CD4-positive, alpha-beta T cell treated with Interleukin-12 subunit alpha and Interleukin-12 subunit beta, for 1 hour (primary cell): ENCODE measurements at regions not wholly inside any gene's neighbourhood (a gene's known extent, or its start where the extent isn't known, plus 50 kb on each side); places are given as distances from the start of the nearest gene placed in this dataset.

ENCODE experiments used
- DNase-seq: peaks from one replicate; pipeline ENCODE4 v3.0.0-alpha.2; 2020

DNA sequence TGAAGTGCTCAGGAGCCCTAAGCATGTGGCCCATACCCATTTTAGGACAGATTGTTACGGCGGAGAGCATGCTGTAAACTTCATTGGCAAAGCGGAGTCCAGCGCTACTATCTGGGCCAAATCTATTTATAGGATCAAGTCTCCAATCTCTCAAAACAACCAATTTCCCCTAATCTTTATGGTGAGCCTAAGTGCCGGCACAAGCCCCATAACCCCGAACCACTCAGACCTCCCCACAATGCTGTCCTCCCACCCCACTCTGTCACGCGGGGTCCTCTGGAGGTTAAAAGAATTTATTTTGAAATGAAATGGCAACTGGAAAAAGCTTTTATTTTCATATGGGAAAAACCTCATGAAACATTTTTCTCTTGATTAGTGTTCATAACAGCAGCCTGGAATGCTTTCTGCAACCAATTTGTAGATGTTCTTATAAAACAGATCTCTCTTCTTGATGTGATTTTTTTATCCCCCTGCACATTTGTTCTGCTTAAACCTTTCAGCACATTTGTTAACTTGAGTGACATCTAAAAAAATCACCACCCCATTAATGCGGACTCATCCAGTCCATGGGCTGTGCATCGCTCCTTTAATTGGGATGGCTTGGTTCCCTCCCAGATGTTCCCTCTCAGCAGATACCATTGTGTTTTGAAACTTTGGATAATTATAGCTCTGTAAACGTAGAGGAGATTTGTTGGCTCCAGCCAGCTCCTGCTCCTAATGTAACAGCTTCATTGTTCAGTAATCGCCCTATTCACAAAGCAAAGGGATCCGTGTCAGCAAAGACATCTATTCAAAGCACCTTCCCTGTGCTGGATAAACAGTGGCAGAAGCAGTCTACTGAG is 323.6 kb downstream of the CD83 start:
- no peak for DNase-seq

DNA sequence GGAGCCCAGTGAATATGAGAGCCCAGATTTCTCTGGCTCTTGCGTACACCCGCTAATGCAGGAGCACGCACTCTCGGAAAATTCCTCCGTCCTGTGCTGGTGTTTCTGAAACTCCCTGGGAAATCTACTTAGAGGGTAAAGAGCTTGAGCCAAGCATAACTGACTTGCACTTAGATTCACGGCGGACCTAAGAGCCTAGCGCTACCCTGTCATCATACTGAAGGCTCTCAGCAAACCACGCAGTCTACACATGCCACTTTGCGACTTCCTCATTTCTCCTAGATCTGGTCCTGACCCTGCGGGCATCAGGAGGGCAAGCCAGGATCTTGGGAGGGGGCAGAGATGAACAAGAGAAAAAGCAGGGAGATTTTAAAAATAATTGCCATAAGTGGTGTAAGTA is 324.7 kb downstream of the CD83 start:
- DNase-seq, result no peak

DNA sequence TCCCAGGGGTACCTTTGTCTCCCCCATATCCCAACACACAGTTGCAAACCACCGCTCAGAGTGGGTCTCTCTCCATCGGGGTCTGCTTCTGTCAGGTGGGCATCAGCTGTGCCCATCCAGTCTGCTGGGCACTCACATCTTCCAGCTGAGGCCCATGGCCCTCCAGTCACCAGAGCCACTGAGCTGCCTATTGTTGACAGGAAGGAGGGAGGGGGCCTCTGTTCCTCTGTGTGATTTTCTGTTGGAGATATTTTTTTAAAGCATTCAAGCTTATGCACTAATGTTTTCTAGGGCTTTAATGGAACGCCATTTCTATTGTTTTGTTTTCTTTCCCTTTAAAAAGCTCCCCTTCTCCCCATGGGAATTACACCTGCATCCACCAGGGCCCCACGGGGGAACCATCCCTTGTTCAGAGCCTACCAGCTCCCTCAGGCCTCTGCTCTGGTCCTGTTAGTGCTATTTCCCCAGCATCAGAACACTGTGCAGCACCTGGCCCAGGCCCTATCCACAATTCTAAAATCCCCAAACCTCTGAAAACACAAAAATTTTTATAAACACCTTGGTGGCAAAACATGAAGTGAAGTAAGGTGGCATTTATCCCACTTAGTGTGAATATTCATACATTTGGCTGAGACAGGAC is 326.2 kb downstream of the CD83 start:
- DNase-seq, result no peak

DNA sequence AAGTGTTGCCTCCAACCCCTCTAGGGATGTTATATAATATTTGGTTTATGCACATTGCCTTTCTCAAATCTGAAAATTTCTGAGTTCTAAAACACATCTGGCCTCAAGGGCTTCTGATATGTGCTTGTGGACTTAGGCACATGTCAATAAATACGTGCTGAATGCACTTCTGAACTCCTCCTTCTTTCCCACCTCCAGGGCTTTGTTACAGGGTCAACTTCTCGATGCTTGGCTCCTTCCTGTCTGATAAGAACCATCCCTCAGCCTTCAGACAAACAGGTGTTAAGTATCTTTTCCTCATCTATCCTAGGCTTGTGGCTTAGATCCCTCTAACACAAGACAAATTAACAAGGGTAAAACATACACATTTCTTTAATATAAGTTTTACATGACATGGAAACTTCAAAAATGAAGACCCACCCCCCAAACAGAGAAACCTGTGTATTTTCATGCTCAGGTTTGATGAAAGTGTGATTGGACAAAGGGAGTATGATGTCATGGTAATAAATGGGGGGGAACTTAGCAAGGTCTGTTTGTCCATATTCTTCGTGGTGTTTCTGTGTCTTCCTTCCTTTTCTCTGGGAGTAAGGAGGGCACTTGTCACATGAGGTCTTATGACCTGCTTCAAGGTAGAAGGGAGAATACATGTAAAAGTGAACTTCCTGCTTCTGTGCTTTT is 326.9 kb downstream of the CD83 start:
- DNase-seq, result no peak

DNA sequence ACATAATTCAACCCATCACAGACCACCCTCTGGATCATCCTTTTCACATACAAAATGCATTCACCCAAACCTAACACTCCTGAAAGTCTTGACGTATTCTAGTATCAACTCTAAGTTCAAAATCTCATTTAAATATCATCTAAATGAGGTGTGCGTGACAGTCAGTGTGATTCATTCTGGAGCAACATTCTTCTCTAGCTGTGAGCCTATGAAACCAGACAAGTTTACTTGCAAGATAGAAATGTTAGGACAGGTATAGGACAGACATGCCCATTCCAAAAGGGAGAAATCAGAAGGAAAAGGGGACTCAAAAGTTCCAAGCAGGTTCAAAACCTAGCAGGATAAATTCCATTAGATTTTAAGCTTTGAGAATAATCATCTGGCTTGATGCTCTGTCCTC is 329.7 kb downstream of the CD83 start:
- no peak for DNase-seq

DNA sequence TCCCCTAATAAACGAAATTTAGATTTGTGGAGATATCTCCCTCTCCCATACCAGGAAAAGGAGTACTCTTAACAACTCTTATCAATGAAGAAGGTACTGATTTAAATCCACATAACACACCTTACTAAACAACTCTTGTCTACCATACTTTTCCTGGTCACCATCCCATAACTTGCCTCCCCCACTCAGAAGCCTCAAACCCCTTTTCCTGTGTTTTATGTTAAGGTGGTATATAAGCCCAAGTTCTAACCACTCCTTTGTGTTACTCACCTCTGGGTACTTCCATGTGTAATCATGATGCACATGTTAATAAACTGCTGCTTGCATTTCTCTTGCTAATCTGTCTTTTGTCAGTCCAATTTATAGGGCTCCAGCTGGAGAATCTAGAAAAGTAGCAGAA is 330.7 kb downstream of the CD83 start:
- DNase-seq, result no peak

GRCh38 chr6:14450133-14450504 is 332.5 kb downstream of the CD83 start:
- DNase-seq, result no peak

DNA sequence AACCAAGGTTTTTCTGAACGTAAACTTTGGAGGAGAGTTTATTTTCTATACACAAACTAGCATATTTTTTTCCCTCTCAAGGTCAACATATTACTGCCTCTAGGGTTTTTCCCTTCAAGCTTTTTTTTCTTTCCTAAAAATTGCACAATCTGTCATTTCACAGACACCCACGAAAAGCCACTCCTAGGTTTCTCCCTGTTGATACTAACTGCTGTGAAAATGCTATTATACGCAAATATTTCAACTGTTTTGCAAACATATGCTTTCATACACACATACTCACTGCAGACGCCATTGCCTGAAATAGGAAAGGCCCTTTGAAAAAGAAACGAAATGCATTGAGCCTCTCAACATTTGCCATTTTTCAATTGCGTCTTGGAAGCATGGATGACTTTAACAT is 333.0 kb downstream of the CD83 start:
- no peak for DNase-seq

DNA sequence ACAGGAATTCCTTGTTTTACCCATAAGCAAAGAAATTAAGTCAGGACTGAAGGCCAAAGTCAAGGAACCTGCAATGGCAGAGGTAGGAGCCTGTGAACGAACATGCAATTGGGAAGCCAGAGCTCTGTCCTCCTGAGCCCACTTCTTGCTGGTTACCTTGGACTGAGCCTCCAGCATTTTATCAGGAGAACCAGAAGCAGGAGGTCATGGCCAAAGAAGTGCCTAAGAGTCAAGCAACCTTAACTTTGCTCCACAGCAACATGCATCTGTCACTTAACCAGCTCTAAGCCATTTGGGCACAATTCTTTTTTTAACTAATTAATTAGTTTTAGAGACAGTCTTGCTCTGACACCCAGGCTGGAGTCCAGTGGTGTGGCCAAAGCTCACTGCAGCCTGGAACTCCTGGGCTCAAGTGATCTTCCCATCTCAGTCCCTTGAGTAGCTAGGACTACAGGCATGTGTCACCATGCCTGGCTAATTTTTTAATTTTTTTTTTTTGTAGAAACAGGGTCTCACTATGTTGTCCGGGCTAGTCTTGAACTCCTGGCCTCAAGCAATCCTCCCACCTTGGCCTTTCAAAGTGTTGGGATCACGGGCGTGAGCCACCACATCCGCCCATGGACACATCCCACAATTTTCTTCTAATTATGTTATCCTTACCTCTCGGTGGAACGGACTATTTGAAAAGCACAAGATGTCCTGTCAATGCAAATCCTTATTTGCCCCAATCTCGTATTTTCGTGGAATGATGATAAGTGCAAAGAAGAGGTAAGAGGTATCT is 334.2 kb downstream of the CD83 start:
- no peak for DNase-seq

DNA sequence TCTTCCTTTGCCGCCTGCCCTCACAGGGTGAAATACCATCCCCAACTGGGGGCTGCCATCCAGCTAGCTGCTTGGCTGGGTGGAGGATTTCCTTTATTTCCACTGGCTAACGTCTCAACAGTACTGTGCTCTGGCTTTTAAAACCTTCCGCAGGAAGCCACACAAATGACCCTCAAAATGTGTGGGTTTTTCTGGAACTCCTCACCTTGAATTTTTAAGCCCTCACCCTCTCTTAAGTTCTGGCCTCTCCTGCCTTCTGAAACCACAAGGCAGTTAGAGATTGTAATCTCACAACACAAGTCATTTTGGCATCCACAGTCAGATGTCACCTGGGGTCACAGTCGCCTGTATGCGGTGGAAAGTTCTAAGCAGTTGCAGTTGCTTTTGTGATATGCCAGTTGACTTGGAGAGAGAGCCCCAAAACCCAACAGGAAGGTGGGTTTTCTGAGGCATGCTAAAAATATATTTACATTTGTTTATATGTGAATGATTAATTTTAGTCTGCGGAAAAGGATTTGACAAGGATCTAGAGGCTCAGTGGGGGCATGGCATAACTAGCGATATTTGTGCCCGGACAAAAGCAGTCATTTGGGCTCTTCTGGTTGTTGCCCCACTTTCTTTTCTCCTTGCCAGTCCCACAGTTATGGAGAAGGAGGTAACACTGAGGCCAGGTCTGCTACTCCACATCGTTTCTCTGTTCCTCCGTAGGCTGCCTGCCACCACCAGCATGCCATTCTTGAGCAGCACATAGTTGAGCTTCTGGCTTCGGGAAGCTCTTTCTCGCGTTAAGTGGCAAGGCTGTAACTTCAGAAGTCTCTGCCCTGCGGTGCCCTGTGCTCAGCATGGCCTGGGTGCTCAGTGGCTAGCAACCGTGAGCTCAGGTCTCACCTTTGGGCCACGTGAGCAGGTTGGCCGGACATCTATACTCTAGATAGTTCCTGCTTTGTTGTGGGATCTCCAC is 335.3 kb downstream of the CD83 start:
- peak; percentile 38 for DNase-seq

DNA sequence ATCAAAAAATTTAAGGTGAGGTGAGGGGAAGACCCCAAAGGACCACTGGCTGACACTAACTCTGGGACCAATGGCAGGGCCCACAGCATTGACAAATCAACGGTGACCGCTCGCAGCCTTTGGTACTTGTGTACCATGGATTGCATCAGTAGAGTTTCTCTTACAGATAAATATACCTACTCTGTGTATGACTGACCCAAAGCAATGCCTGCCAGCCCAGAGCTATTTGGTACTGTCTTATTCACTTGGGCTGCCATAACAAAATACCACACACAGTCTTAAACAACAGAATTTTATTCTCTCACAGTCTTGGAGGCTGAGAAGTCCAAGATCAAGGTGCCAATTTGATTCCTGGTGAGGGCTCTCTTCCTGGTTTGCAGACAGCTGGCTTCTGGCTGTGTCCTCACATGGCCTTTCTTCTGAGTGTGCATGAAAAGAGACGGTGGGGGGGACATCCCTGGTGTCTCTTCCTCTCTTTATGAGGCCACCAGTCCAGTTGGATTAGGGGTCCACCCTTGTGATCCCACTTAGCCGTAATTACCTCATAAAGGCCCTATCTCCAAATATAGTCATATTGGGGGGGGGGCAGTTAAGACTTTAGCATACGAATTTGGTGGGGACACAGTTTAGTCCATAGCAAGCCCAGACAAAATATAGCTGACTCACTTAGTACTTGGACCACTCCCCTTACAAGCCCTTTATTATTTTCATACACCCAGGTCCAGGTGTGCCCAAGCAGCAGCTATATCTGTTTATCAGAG is 336.3 kb downstream of the CD83 start:
- no peak for DNase-seq

DNA sequence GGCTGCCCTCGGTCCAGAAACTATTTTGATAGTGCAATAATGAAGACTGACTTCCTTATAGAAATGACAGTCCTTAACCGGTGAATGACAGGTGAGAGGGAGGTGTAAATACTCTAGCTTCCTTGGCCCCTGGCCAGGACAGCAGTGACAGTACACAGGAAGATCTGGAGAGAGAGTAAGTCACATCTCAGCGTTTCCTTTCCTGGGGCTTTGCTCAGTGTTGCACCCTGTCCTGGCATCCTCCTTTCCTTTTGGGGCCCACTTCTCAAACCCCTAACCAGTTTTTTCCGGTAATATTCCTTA is 336.9 kb downstream of the CD83 start:
- peak; percentile 10 for DNase-seq

DNA sequence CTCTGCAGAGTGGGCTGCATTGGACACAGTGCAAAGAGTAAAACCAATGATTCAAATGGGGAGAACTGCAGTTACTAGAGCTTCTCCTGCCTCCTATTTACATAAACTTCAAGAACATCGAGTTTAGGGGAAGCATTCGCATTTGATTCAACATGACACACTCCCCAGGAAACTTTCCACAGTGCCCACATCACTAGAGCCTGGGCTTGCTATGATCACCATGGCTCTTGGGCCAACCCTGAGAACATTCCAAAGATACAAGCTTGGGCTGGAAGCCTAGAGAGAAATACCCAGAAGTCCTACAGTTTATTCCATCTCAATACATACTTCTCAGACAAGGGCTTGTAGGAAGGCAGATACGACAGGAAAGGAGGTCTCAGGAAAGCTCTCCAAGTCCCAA is 337.9 kb downstream of the CD83 start:
- no peak for DNase-seq

DNA sequence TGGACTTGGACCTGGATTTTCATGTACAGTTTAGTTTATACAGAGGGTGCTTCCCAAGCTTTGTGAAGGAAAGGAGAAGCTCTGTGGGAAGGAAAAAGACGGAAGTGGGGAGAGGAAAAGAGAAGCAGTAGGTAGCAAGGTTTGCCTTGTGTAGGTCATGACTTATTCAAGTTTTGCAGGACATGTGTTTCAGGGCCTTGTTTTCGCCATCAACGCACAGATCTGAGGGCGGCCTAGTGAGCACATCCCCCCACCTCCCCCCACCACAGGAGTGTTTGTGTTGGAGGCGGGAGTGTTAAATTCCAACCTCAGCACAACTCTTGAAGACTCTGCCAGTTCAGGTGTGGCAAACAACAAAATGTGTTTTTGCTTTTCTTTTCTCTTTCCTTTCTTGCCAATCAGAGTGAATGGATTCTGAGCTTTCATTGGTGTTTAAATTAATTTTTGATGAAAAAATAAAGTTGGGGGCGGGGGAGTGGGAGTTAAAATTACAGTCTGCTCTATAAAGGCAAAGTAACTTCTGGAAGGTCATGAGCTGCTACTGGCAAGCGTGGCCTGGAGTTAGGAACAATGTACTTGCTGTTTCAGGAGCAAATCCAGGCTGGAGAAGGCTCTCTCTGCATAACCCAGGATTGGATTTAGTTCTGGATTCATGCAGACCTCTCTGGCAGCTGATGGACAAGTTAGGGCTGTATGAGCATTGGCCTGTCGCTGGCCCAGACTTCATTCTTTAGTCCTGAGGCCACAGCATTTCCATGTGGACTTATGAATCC is 338.5 kb downstream of the CD83 start:
- no peak for DNase-seq

DNA sequence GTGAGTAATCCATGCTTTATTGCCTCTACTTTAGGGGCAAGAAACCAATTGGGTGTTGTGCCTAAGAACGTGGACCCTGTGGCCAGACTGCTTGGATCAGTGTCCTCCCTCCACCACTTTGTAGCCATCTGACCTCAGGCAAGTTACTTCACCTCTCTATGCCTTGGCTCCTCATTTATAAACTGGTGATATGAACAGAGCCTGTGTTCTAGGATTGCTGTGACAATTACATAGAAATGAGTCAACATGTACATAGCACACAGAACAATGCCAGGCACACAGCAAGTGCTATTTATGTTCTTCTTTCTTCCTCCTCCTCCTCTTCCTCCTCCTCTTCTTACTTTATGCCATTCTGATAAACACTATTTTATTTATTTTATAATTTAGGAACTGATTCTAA is 339.4 kb downstream of the CD83 start:
- no peak for DNase-seq

DNA sequence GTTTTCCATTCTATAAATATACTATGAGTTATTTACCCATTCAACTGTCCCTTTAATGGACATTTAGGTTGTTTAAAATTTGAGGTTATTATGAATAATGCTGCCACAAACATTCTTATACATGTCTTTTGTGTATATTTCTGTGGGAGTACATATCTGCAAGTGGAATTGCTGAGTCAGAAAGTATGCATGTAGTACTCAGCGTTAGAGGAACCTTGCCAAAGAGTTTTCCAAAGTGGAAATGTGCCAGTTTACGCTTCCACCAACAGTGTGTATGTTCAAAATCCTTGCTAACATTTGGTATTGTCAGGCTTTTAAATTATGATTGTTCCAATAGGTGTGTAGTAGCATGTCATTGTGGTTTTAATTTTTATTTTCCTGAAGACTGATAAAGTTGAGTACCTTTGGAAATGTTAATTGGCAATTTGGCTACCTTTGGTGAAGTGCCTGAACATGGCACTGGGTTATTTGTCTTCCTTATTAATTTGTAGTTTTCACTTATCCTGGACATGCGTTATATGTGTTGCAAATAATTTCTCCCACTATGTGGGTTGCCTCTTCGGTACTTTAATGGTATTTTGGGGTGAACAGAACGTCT is 341.2 kb downstream of the CD83 start:
- DNase-seq, result no peak

DNA sequence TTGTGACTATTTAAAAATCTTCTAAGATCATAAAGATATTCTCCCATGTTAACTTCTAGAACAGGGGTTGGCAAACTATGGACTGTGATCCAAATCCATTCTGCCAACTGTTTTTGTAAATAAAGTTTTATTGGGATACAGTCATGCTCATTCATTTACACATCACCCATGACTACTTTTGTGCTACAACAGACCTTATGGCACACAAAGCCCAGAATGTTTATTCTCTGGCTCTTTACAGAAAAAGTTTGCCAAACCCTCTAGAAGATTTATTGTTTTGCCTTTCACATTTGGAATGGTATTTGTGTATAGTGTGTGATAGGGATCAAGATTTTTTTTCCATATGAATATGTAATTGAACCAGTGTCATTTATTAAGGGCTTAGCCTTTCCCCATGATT is 341.7 kb downstream of the CD83 start:
- no peak for DNase-seq

DNA sequence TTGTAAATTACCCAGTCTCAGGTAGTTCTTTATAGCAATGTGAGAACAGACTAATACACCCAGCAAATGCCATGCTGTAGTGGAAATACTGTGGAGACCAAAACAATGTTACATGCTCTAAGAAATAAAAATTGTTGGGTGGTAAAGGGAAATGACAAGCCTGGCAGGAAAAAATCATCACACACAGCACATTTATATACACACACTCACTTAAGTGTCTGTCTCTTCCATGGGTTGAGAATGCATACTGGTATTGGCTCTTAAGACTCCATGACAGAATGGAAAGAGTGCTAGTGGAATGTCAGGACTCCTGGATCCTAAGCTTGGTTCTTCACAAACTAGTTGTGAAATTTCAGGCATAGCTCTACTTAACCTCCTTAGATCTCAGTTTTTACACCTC is 343.0 kb downstream of the CD83 start:
- DNase-seq, result no peak

GRCh38 chr6:14462135-14462534 is 344.6 kb downstream of the CD83 start:
- no peak for DNase-seq

- no peak for DNase-seq
Observed at GRCh38 chr6:14462566-14462965, 345.0 kb downstream of the CD83 start.
